Left hindlimb (tissue), 1 donor: ENCODE measurements at regions not wholly inside any gene's neighbourhood (a gene's known extent, or its start where the extent isn't known, plus 50 kb on each side); places are given as distances from the start of the nearest gene placed in this dataset.

ENCODE experiments used
- DNase-seq: peaks from one replicate; pipeline ENCODE4 v3.0.0-alpha.2; 2018

GRCh38 chr15:88378188-88378637 is 89.0 kb downstream of the MRPL46 start:
- DNase-seq: no peak

- no peak for DNase-seq
These were observed 89.7 kb downstream of the MRPL46 start for GRCh38 chr15:88377509-88377908.

- no peak for DNase-seq
These were observed 90.5 kb downstream of the MRPL46 start for GRCh38 chr15:88376574-88377174.

- no peak for DNase-seq
These were observed 91.8 kb downstream of the MRPL46 start for GRCh38 chr15:88375234-88375927.

- DNase-seq: no peak
These were observed 102.1 kb downstream of the MRPL46 start for GRCh38 chr15:88365124-88365523.

- DNase-seq: no peak
These were observed 92.2 kb upstream of the NTRK3 start for GRCh38 chr15:88348579-88349230.

GRCh38 chr15:88345962-88346361 is 89.4 kb upstream of the NTRK3 start:
- DNase-seq: no peak

- no peak for DNase-seq
These were observed 88.2 kb upstream of the NTRK3 start for GRCh38 chr15:88344786-88345185.

- DNase-seq: no peak
These were observed 86.1 kb upstream of the NTRK3 start for GRCh38 chr15:88342666-88343065.

GRCh38 chr15:88341653-88342052 is 85.1 kb upstream of the NTRK3 start:
- DNase-seq: no peak

- DNase-seq: no peak
These were observed 84.5 kb upstream of the NTRK3 start for GRCh38 chr15:88341006-88341405.

- DNase-seq: no peak
These were observed 81.5 kb upstream of the NTRK3 start for GRCh38 chr15:88337993-88338392.

- no peak for DNase-seq
These were observed 78.5 kb upstream of the NTRK3 start for GRCh38 chr15:88335074-88335473.

- DNase-seq: peak; percentile 39
These were observed 77.9 kb upstream of the NTRK3 start for GRCh38 chr15:88334436-88334835.

GRCh38 chr15:88331291-88331690 is 74.8 kb upstream of the NTRK3 start:
- no peak for DNase-seq

- no peak for DNase-seq
These were observed 70.4 kb upstream of the NTRK3 start for GRCh38 chr15:88326924-88327323.

GRCh38 chr15:88324741-88325065 is 68.2 kb upstream of the NTRK3 start:
- DNase-seq: no peak

- DNase-seq: no peak
These were observed 67.6 kb upstream of the NTRK3 start for GRCh38 chr15:88323976-88324740.

- no peak for DNase-seq
These were observed 66.9 kb upstream of the NTRK3 start for GRCh38 chr15:88323468-88323867.

- DNase-seq: no peak
These were observed 65.9 kb upstream of the NTRK3 start for GRCh38 chr15:88322461-88322860.

GRCh38 chr15:88321271-88321670 is 64.7 kb upstream of the NTRK3 start:
- no peak for DNase-seq

GRCh38 chr15:88316586-88316985 is 60.0 kb upstream of the NTRK3 start:
- DNase-seq: no peak

GRCh38 chr15:88315221-88315878 is 58.8 kb upstream of the NTRK3 start:
- no peak for DNase-seq
